CMK (cell line): ENCODE measurements at regions not wholly inside any gene's neighbourhood (a gene's known extent, or its start where the extent isn't known, plus 50 kb on each side); places are given as distances from the start of the nearest gene placed in this dataset.
"Not testable (repeated sequence)": the region's sequence is repeated elsewhere in the genome, so short reads cannot be mapped to it uniquely, and the experiment has no call there.

Source experiments
- DNase-seq: peaks from one replicate; pipeline ENCODE4 v3.0.0-alpha.2; 2010; ENCODE audit warnings: low read depth

DNA sequence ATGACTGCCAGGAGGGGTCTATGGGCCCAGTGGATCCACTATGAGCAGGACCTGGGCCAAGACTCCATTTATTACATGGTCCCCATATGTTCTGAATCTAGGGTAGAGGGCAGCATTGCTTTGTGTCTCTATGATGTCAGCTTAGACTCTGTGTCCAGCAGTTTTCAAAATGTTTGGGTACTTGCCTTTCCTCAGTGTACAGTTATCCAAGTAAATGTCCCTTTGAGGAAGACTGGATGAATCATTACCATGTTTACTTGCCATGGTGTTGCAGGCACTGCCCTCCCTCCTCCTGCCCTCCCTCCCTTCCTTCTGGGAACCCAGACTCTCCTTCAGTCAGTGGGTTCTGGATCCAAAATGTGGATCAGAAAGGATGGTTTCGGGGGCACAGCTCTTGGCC, 108.6 kb downstream of the NRN1 start:
- no peak for DNase-seq

- no peak for DNase-seq
Measured at GRCh38 chr6:5896476-5897200, 110.1 kb downstream of the NRN1 start.

GRCh38 chr6:5894357-5894756, 112.4 kb downstream of the NRN1 start:
- DNase-seq, result no peak

DNA sequence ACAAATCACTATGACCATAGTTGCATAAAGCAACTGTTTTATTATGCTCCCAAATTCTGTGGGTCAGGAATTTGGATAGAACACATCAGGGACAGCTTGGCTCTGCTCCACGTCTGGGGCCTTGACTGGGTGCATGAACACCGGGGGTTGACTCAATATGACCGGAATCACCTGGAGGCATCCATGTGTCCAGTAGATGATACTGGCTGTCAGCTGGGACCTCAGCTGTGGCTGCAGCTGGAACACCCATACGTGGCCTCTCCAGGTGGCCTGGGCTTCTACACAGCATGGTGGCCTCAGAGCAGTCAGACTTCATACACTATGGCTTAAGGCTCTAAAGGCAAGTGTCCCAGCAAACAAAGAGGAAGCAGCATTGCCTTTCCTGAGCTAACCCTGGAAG, 113.4 kb downstream of the NRN1 start:
- DNase-seq, result no peak

DNA sequence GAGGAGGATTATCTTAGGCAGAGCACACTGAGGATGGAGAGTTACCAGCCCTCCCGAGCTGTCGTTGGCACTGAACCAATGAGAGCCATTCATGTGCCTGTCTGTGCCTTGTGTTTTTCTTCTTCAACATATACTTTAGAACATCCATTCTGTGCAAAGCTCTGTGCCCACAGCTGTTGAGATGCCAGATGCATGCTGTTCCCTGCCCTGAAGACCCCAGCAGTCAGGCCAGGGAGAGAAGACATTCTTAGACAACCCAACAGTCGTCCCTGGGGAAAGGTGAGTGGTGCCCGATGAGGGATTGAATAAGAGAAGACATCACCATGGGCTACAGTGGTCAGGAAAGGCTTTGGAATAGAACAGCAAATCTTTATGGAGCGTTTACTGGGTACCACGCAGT, 114.1 kb downstream of the NRN1 start:
- DNase-seq, result no peak

DNA sequence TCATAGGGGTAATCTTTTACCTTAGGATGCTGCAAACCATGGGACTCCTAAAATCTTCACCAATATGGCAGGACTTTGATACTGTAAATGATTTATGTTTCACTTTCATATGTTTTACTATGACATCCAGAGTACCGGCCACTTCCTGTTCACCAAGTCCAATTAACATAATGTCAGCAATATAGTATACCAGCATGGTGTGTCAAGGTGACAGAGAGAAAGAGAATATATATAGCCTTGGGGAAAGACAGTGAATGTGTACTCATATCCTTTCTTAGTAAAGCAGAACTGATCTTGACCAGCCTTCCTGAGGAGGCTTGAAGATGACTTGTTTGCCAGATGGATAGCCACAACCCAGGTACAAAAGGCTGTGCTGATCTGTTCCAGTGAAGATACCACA, 127.9 kb downstream of the NRN1 start:
- no peak for DNase-seq

DNA sequence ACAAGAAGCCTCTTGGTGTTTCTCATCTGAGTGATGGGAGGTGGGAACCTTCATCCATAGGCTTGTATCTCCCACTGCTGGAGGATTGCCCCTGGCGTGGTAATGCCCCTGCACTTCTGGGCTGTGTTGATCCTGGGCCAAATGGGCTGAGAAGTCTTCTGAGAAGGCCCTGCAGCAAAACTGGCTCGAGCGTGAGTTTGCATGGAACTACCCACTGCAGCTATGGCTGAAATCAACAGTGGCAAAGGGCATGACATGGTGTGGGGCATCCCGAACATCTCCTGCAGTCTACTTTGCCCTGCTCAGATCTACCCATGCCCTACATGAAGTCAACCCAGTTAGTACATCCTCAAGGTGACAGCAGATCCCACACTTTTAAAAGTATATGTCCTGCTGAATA, 130.6 kb downstream of the NRN1 start:
- DNase-seq, result no peak

DNA sequence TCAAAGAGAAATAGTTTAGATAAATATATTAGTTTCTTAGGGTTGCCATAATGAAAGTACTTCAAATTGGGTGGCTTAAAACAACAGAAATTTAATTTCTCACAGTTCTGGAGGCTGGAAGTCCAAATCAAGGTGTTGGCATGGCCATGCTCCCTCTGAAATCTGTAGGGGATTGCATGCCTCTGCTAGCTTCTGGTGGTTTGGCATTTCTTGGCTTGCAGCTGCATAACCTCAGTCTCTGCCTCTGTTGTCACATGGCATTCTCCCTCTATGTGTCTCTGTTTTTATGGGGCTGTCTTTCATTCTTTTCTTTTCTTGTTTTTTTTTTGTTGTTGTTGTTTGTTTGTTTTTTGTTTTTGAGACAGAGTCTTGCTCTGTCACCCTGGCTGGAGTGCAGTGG, 132.7 kb downstream of the NRN1 start:
- not testable (repeated sequence) for DNase-seq

- DNase-seq, result no peak
Measured at GRCh38 chr6:5871296-5871695, 135.4 kb downstream of the NRN1 start.

DNA sequence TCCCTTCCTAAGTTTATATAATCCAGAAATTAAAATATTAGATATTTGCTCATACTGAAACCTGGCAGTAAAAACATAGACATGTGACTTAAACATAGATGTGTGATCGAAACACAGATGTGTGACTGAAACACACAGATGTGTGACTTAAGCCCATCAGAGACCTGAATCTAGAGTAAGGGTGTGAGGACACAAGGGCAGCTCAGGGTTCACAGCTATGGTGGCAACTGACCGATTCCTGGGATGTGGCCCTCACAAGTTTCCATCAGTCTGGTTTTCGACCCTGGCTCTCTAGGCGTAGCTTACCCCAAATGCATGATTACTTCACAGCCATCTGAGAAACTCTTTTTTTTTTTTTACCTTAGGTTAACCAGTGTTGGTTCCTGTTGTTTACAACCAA, 137.0 kb downstream of the NRN1 start:
- no peak for DNase-seq

DNA sequence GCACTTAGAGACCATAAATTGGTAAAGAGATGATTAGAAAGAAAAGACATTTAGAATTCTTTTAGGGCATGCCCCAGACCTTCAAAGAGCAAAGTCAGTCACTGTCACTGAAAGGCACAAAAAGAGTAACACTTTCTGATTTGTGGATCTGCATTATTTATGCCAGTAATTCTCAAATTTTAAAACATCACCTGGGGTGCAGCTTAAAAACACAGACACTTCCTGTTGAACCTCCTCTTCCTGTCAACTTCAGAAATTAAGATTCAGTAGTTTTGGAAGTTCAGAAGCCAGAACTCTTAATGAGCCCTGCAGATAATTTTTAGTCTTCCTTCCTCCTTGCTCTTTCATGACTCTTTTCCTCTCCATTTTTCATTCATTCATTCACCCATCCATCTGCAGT, 137.5 kb downstream of the NRN1 start:
- DNase-seq, result no peak

DNA sequence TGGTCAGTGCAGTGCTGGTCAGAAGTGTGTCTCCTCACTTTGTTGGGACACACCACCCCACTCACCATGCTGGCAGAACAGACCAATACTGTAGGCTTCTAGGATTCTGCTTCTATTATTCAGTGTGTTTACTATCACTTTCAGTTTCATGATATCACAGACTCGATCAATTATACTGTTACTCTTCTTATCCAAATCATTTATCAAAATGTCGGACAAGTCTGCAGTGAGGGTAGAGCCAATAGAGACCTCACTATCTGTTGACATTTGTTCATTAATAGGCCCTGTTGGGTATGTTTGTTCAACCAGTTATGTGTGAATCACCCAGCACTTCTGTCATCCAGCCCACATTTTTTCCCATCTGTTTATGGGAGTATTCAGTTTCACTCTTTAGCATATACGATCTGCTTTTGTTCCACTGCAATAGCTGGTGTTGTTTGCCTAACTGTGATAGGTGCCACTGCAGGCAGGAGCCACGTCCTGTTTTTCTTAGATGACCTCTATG, 140.1 kb downstream of the NRN1 start:
- DNase-seq, result no peak

GRCh38 chr6:5865506-5866031, 141.2 kb downstream of the NRN1 start:
- DNase-seq, result no peak

GRCh38 chr6:5860849-5861248, 145.9 kb downstream of the NRN1 start:
- no peak for DNase-seq

DNA sequence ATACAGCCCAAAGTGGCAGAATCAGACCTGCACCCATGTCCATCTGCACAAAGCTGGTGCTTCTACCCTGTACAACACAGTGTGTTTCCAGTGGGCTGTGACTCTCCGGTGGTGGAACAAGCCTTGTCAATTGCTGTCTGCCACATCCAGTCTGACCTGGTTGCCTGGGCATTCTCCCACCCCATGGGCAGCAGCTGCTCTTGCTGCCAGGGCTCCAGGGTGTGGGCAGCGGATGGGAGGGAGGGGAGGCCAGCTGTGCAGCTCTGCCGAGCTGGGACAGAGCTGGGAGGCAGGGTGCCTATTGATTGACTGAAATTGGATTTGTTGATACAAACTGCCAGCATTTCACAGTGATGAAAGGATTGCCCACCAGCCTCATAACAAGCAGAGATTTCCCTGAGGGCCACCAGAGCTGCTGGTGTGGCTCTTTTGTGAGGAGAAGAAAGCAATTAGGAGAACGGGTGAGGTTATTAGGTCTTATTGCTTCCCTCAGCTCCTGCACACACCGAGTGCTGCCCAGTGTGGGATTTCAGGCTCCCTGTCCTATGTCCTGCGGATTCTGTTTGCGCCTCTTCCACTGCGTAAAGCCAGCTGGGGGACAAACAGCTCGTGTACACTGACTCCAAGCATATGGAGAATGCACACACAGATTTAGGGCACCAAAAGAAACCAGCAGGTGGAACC, 150.8 kb downstream of the NRN1 start:
- DNase-seq, result no peak

- DNase-seq, result no peak
Measured at GRCh38 chr6:5854899-5855298, 151.8 kb downstream of the NRN1 start.

- no peak for DNase-seq
Measured at GRCh38 chr6:5851261-5851757, 155.4 kb downstream of the NRN1 start.

GRCh38 chr6:5850848-5851255, 155.9 kb downstream of the NRN1 start:
- no peak for DNase-seq

- no peak for DNase-seq
Measured at GRCh38 chr6:5846889-5847288, 159.8 kb downstream of the NRN1 start.

GRCh38 chr6:5846335-5846734, 160.4 kb downstream of the NRN1 start:
- DNase-seq, result no peak

DNA sequence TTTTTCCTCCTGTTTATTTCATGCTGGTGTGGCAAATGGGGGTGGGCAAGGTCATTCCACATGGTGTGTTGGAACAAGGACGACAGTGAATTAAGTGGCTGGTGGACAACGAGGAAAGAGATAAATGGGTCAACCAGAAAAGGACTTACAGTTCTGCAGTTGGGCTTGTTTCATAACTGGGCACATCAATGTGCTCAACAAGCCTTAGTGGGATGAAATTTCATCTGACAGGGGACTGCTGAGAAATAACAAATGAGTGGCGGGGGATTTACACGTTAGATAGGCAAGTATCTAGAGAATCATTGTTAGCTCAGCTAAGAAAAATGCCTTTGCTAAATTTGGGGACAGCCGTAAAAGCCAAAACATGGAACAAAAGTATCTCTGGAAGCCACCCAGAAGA, 163.6 kb downstream of the NRN1 start:
- no peak for DNase-seq

DNA sequence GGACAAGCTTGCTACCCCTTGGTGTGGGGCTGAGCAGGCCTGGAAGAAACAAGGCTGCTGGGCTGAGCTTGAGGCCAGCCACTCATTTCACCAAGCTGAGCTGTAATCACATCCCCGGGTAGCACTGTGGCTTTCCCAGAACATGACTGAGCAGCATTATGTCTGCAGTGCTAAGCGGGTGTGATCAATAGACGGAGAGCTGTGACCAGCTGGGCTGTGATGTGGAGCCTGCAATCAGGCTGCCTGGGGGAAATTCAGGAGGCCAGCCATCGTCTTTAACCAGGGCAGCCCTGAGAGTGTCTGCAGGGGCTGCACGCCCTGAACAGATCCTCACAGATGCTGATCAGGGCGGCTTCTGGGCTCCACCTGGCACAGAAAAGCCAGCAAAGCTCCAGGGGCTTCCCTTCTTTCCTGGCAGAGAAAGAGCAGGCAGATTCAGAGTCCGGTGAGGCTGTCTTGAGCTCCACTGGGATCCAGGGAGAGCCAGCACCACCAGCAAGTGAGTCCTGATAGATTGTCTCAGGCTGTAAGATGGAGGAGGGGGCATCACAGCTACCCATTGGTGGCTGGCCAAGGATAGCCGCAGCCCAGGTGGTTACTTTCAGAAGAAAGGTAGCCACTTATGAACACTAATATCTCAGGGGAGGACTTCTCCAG, 165.9 kb downstream of the NRN1 start:
- no peak for DNase-seq
